Liver (tissue), 7 donors: ENCODE measurements at regions not wholly inside any gene's neighbourhood (a gene's known extent, or its start where the extent isn't known, plus 50 kb on each side); places are given as distances from the start of the nearest gene placed in this dataset.

Source experiments
- DNase-seq: peaks from one replicate; pipeline ENCODE4 v3.0.0-alpha.2; 2017; ENCODE audit warnings: low spot score
- H3K27ac ChIP-seq, 2 donors: one replicate each; pipeline ENCODE4 v1.7.0; 2013; ENCODE audit warnings: inconsistent platforms in 2 of 2, low read length in 2 of 2, control low read depth in 1 of 2, low read depth in 1 of 2, mild to moderate bottlenecking in 1 of 2
- H3K27me3 ChIP-seq, 4 donors: one replicate each; pipeline versions ENCODE4 v1.6.1 to v1.7.0; 2013; ENCODE audit warnings: low read length in 3 of 4, inconsistent platforms in 1 of 4, mild to moderate bottlenecking in 1 of 4, moderate library complexity in 1 of 4; ENCODE audit not compliant: control insufficient read depth in 4 of 4, insufficient read depth in 4 of 4
- H3K36me3 ChIP-seq, 4 donors: one replicate each; pipeline versions ENCODE4 v1.6.1 to v1.7.0; 2013; ENCODE audit warnings: low read length in 3 of 4, mild to moderate bottlenecking in 3 of 4, low read depth in 1 of 4, moderate library complexity in 1 of 4; ENCODE audit not compliant: control insufficient read depth in 4 of 4, insufficient read depth in 3 of 4
- H3K4me1 ChIP-seq, 4 donors: one replicate each; pipeline versions ENCODE4 v1.6.1 to v1.7.0; 2013; ENCODE audit warnings: low read length in 3 of 4, mild to moderate bottlenecking in 3 of 4, moderate library complexity in 1 of 4; ENCODE audit not compliant: control insufficient read depth in 4 of 4, insufficient read depth in 4 of 4
- H3K4me3 ChIP-seq, 3 donors: one replicate each; pipeline versions ENCODE4 v1.6.1 to v1.7.0; 2013; ENCODE audit warnings: low read length in 3 of 3, control low read depth in 1 of 3, low read depth in 1 of 3, mild to moderate bottlenecking in 1 of 3
- H3K9ac ChIP-seq, 2 donors: one replicate each; pipeline ENCODE4 v1.7.0; 2013; ENCODE audit warnings: low read length in 2 of 2, mild to moderate bottlenecking in 2 of 2, moderate library complexity in 2 of 2, control low read depth in 1 of 2, low read depth in 1 of 2
- H3K9me3 ChIP-seq, 4 donors: one replicate each; pipeline versions ENCODE4 v1.6.1 to v1.7.0; 2013; ENCODE audit warnings: low read length in 3 of 4; ENCODE audit not compliant: control insufficient read depth in 4 of 4
- CTCF ChIP-seq: fragments of 150-350 bp; IDR thresholded peaks from 2 replicates; pipeline ENCODE4 v1.5.1; 2017; ENCODE audit warnings: improper control_type of control experiment, low read depth, low read length; ENCODE audit not compliant: missing input control
- EGR1 ChIP-seq, 2 donors: IDR thresholded peaks; 2 replicates each; pipeline ENCODE4 v1.6.1; 2016 to 2018; ENCODE audit warnings: antibody characterized with exemption in 2 of 2, low read depth in 2 of 2
- FOXA1 ChIP-seq: IDR thresholded peaks from 2 replicates; pipeline ENCODE4 v1.6.1; 2016; ENCODE audit warnings: antibody characterized with exemption
- FOXA2 ChIP-seq: IDR thresholded peaks from 2 replicates; pipeline ENCODE4 v1.6.1; 2016; ENCODE audit warnings: antibody characterized with exemption
- GABPA ChIP-seq, 2 donors: IDR thresholded peaks in 1 of 2; conservative IDR thresholded peaks in 1 of 2; 2 replicates each; pipeline ENCODE4 v1.6.1; 2016; ENCODE audit warnings: antibody characterized with exemption in 2 of 2, mild to moderate bottlenecking in 1 of 2, moderate library complexity in 1 of 2
- HNF4A ChIP-seq, 2 donors: conservative IDR thresholded peaks; 2 replicates each; pipeline ENCODE4 v1.6.1; 2016; ENCODE audit warnings: antibody characterized with exemption in 2 of 2, mild to moderate bottlenecking in 2 of 2
- HNF4G ChIP-seq: IDR thresholded peaks from 2 replicates; pipeline ENCODE4 v1.6.1; 2016; ENCODE audit warnings: antibody characterized with exemption
- JUND ChIP-seq, 2 donors: IDR thresholded peaks; 2 replicates each; pipeline ENCODE4 v1.6.1; 2016; ENCODE audit warnings: antibody characterized with exemption in 2 of 2
- NR2F2 ChIP-seq: IDR thresholded peaks from 2 replicates; pipeline ENCODE4 v1.6.1; 2016; ENCODE audit warnings: antibody characterized with exemption
- RAD21 ChIP-seq, 2 donors: IDR thresholded peaks; 2 replicates each; pipeline ENCODE4 v1.6.1; 2016; ENCODE audit warnings: antibody characterized with exemption in 2 of 2, mild to moderate bottlenecking in 2 of 2
- REST ChIP-seq: IDR thresholded peaks from 2 replicates; pipeline ENCODE4 v1.6.1; 2016; ENCODE audit warnings: antibody characterized with exemption, mild to moderate bottlenecking
- RXRA ChIP-seq, 2 donors: IDR thresholded peaks; 2 replicates each; pipeline ENCODE4 v1.6.1; 2017 to 2018; ENCODE audit warnings: antibody characterized with exemption in 2 of 2, mild to moderate bottlenecking in 1 of 2
- SP1 ChIP-seq: IDR thresholded peaks from 2 replicates; pipeline ENCODE4 v1.6.1; 2018; ENCODE audit warnings: antibody characterized with exemption, mild to moderate bottlenecking
- TAF1 ChIP-seq: conservative IDR thresholded peaks from 2 replicates; pipeline ENCODE4 v1.6.1; 2016; ENCODE audit warnings: antibody characterized with exemption, mild to moderate bottlenecking
- YY1 ChIP-seq: IDR thresholded peaks from 2 replicates; pipeline ENCODE4 v1.6.1; 2016; ENCODE audit warnings: antibody characterized with exemption, mild to moderate bottlenecking
- TF ChIP-seq, protein P1 (sequence below): IDR thresholded peaks from 2 replicates; pipeline ENCODE4 v1.6.1; 2016; ENCODE audit warnings: antibody characterized with exemption
- TF ChIP-seq, protein P2 (sequence below): IDR thresholded peaks from 2 replicates; pipeline ENCODE4 v1.6.1; 2016; ENCODE audit warnings: antibody characterized with exemption
- TF ChIP-seq, protein P3 (sequence below): IDR thresholded peaks from 2 replicates; pipeline ENCODE4 v1.6.1; 2016; ENCODE audit warnings: antibody characterized with exemption
- donor health status: healthy.
- donor health status: healthy.
- donor health status: healthy.
- donor health status: healthy.

GRCh38 chr2:53051157-53051556, 716.4 kb upstream of the CHAC2 start:
- no peak for DNase-seq
- no peak for TF ChIP-seq TAF1
- no peak for TF ChIP-seq YY1
- TF ChIP-seq GABPA (IDR thresholded peaks at IDR 0.05 in 1 of 2, conservative IDR thresholded peaks at IDR 0.05 in 1 of 2): no peak
- TF ChIP-seq, protein P1, sequence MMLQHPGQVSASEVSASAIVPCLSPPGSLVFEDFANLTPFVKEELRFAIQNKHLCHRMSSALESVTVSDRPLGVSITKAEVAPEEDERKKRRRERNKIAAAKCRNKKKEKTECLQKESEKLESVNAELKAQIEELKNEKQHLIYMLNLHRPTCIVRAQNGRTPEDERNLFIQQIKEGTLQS: no peak
- TF ChIP-seq JUND (IDR thresholded peaks at IDR 0.05): no peak
- TF ChIP-seq EGR1 (IDR thresholded peaks at IDR 0.05; ENCODE audit: low read depth in 2 of 2): no peak
- TF ChIP-seq CTCF: no peak
- no peak for TF ChIP-seq REST
- TF ChIP-seq NR2F2: no peak
- no peak for TF ChIP-seq SP1
- no peak for TF ChIP-seq RXRA (IDR thresholded peaks at IDR 0.05)
- TF ChIP-seq FOXA2: no peak
- no peak for TF ChIP-seq HNF4A (conservative IDR thresholded peaks at IDR 0.05)
- TF ChIP-seq, protein P2, sequence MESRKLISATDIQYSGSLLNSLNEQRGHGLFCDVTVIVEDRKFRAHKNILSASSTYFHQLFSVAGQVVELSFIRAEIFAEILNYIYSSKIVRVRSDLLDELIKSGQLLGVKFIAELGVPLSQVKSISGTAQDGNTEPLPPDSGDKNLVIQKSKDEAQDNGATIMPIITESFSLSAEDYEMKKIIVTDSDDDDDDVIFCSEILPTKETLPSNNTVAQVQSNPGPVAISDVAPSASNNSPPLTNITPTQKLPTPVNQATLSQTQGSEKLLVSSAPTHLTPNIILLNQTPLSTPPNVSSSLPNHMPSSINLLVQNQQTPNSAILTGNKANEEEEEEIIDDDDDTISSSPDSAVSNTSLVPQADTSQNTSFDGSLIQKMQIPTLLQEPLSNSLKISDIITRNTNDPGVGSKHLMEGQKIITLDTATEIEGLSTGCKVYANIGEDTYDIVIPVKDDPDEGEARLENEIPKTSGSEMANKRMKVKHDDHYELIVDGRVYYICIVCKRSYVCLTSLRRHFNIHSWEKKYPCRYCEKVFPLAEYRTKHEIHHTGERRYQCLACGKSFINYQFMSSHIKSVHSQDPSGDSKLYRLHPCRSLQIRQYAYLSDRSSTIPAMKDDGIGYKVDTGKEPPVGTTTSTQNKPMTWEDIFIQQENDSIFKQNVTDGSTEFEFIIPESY: no peak
- TF ChIP-seq, protein P3, sequence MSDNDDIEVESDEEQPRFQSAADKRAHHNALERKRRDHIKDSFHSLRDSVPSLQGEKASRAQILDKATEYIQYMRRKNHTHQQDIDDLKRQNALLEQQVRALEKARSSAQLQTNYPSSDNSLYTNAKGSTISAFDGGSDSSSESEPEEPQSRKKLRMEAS: no peak
- no peak for TF ChIP-seq HNF4G
- no peak for TF ChIP-seq FOXA1
- no peak for TF ChIP-seq RAD21 (IDR thresholded peaks at IDR 0.05)

More at GRCh38 chr2:53051157-53051556, 716.4 kb upstream of the CHAC2 start:
- no peak overlapping the region for H3K4me3 ChIP-seq
- no peak overlapping the region for H3K9ac ChIP-seq
- H3K27me3 ChIP-seq: no peaks in the 10 kb centered on the region
- no peaks in the 10 kb centered on the region for H3K4me1 ChIP-seq
- H3K36me3 ChIP-seq: no peaks in the 10 kb centered on the region
- no peak overlapping the region for H3K27ac ChIP-seq
- H3K9me3 ChIP-seq: no peaks in the 10 kb centered on the region
